ENCODE measurements at regions not wholly inside any gene's neighbourhood (a gene's known extent, or its start where the extent isn't known, plus 50 kb on each side); places are given as distances from the start of the nearest gene placed in this dataset.

GRCh38 chr11:104306862-104307474 lies 143.0 kb upstream of the PDGFD start:
- FAIRE-seq (no peak), DNase-seq (ENCODE audit: low read depth) (no peak)
- Histone ChIP-seq H2AFZ (ENCODE audit: low read depth, low read length) (no peak overlapping the region), H3K36me3 (ENCODE audit: insufficient read depth, low read length) (no peaks in the 10 kb centered on the region), H3K27me3 (ENCODE audit: insufficient read depth, low read length) (no peaks in the 10 kb centered on the region), H3K4me1 (ENCODE audit: insufficient read depth, low read length) (no peaks in the 10 kb centered on the region), H3K9me3 (ENCODE audit: insufficient read depth, low read depth, low read length) (no peaks in the 10 kb centered on the region), H3K27ac (ENCODE audit: low read depth, low read length) (no peak overlapping the region), H3K79me2 (ENCODE audit: insufficient read depth, low read length) (no peaks in the 10 kb centered on the region), H3K4me2 (ENCODE audit: low read length) (no peak overlapping the region), H4K20me1 (ENCODE audit: insufficient read depth, low read length) (no peaks in the 10 kb centered on the region), H3K9ac (ENCODE audit: low read length) (no peak overlapping the region), H3K4me3 (ENCODE audit: insufficient read depth, low read depth, low read length) (no peak overlapping the region)
- Mint-ChIP-seq H3K27me3 (ENCODE audit: low read depth, unreplicated experiment) (no peaks in the 10 kb centered on the region), H3K27ac (ENCODE audit: unreplicated experiment) (no peak overlapping the region), H3K36me3 (ENCODE audit: low read depth, unreplicated experiment) (no peaks in the 10 kb centered on the region), H3K4me1 (ENCODE audit: low read depth, unreplicated experiment) (peaks cover 12% of the 10 kb centered on the region), H3K9me3 (ENCODE audit: unreplicated experiment) (no peaks in the 10 kb centered on the region), H3K4me3 (ENCODE audit: unreplicated experiment) (no peak overlapping the region)
- TF ChIP-seq CTCF (IDR thresholded peaks at IDR 0.05; ENCODE audit: insufficient read depth, low read depth, low read length), result no peak
- no peak for TF ChIP-seq EZH2 (IDR thresholded peaks at IDR 0.05; ENCODE audit: insufficient read depth, low read length)

GRCh38 chr11:104301776-104302175 lies 137.8 kb upstream of the PDGFD start:
- no peak for TF ChIP-seq EZH2 (IDR thresholded peaks at IDR 0.05; ENCODE audit: insufficient read depth, low read length)
- TF ChIP-seq CTCF (IDR thresholded peaks at IDR 0.05; ENCODE audit: insufficient read depth, low read depth, low read length), result no peak
- H3K9ac ChIP-seq (ENCODE audit: low read length), result no peak overlapping the region
- no peaks in the 10 kb centered on the region for H3K27me3 Mint-ChIP-seq (ENCODE audit: low read depth, unreplicated experiment)
- H3K4me3 Mint-ChIP-seq (ENCODE audit: unreplicated experiment), result no peak overlapping the region
- H3K36me3 ChIP-seq (ENCODE audit: insufficient read depth, low read length), result no peaks in the 10 kb centered on the region
- DNase-seq (ENCODE audit: low read depth) (no peak), FAIRE-seq (no peak)
- no peaks in the 10 kb centered on the region for H3K4me1 ChIP-seq (ENCODE audit: insufficient read depth, low read length)
- H3K9me3 ChIP-seq (ENCODE audit: insufficient read depth, low read depth, low read length), result no peaks in the 10 kb centered on the region
- no peak overlapping the region for H3K4me2 ChIP-seq (ENCODE audit: low read length)
- peaks cover 17% of the 10 kb centered on the region for H3K4me1 Mint-ChIP-seq (ENCODE audit: low read depth, unreplicated experiment)
- H3K36me3 Mint-ChIP-seq (ENCODE audit: low read depth, unreplicated experiment), result no peaks in the 10 kb centered on the region
- no peak overlapping the region for H3K27ac ChIP-seq (ENCODE audit: low read depth, low read length)
- H3K9me3 Mint-ChIP-seq (ENCODE audit: unreplicated experiment), result no peaks in the 10 kb centered on the region
- no peaks in the 10 kb centered on the region for H3K27me3 ChIP-seq (ENCODE audit: insufficient read depth, low read length)
- H3K79me2 ChIP-seq (ENCODE audit: insufficient read depth, low read length), result no peaks in the 10 kb centered on the region
- H3K27ac Mint-ChIP-seq (ENCODE audit: unreplicated experiment), result no peak overlapping the region
- H2AFZ ChIP-seq (ENCODE audit: low read depth, low read length), result no peak overlapping the region
- H3K4me3 ChIP-seq (ENCODE audit: insufficient read depth, low read depth, low read length), result no peak overlapping the region
- H4K20me1 ChIP-seq (ENCODE audit: insufficient read depth, low read length), result no peaks in the 10 kb centered on the region

- Histone ChIP-seq H3K4me2 (ENCODE audit: low read length) (no peak overlapping the region), H3K27me3 (ENCODE audit: insufficient read depth, low read length) (no peaks in the 10 kb centered on the region), H3K79me2 (ENCODE audit: insufficient read depth, low read length) (no peaks in the 10 kb centered on the region), H3K4me3 (ENCODE audit: insufficient read depth, low read depth, low read length) (no peak overlapping the region), H3K36me3 (ENCODE audit: insufficient read depth, low read length) (no peaks in the 10 kb centered on the region), H3K27ac (ENCODE audit: low read depth, low read length) (no peak overlapping the region), H3K9me3 (ENCODE audit: insufficient read depth, low read depth, low read length) (no peaks in the 10 kb centered on the region), H4K20me1 (ENCODE audit: insufficient read depth, low read length) (no peaks in the 10 kb centered on the region), H2AFZ (ENCODE audit: low read depth, low read length) (no peak overlapping the region), H3K9ac (ENCODE audit: low read length) (no peak overlapping the region), H3K4me1 (ENCODE audit: insufficient read depth, low read length) (no peaks in the 10 kb centered on the region)
- DNase-seq (ENCODE audit: low read depth), result no peak
- Mint-ChIP-seq H3K9me3 (ENCODE audit: unreplicated experiment) (no peaks in the 10 kb centered on the region), H3K27ac (ENCODE audit: unreplicated experiment) (no peak overlapping the region), H3K4me3 (ENCODE audit: unreplicated experiment) (no peak overlapping the region), H3K36me3 (ENCODE audit: low read depth, unreplicated experiment) (no peaks in the 10 kb centered on the region), H3K27me3 (ENCODE audit: low read depth, unreplicated experiment) (peaks cover 4% of the 10 kb centered on the region), H3K4me1 (ENCODE audit: low read depth, unreplicated experiment) (no peaks in the 10 kb centered on the region)
- FAIRE-seq, result no peak
- TF ChIP-seq CTCF (IDR thresholded peaks at IDR 0.05; ENCODE audit: insufficient read depth, low read depth, low read length) (no peak), EZH2 (IDR thresholded peaks at IDR 0.05; ENCODE audit: insufficient read depth, low read length) (no peak)
Measured at GRCh38 chr11:104291646-104292045, 127.7 kb upstream of the PDGFD start.
